ENCODE measurements at regions not wholly inside any gene's neighbourhood (a gene's known extent, or its start where the extent isn't known, plus 50 kb on each side); places are given as distances from the start of the nearest gene placed in this dataset.
"Not testable (repeated sequence)": the region's sequence is repeated elsewhere in the genome, so short reads cannot be mapped to it uniquely, and the experiment has no call there.

DNA sequence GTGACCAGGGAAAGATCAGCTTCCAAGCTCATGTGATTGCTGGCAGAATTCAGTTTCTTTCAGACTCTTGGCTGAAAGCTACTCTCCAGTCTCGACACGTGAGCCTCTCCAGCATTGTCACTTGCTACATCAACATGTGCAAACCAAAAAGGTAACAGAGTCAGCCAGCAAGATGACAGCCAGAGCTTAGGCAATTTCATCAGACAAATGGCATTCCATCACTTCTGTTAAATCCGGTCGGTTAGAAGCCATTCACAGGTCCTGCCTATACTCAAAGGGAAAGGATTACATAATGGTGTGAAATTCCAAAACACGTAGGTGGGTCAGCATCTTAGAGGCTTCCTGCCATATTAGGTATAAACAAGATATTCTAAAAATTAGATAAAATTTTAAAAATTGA lies 700.9 kb downstream of the AACS start:
- DNase-seq (ENCODE audit: low spot score) = no peak

GRCh38 chr12:125772403-125772802 lies 707.2 kb downstream of the AACS start:
- DNase-seq (ENCODE audit: low spot score) = no peak

GRCh38 chr12:125773033-125773640 lies 707.9 kb downstream of the AACS start:
- peak; percentile 46 for DNase-seq (ENCODE audit: low spot score)

DNA sequence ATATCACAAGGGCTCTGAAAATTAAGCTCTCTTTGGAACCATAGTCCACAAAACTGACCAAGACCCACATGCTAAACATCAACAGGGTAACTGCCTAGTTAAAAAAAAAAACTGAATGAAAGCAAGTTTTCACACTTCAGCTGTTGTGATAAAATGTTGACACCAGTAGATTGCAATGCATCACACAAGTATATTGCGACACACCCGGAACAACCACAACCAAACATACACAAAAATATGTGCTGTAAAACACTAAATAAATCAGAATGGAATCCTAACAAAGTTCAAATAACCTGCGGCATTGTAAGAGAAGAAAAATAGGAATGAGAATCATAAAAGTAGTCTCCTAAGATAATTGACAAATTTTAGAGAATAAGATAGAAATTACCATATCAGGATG lies 710.3 kb downstream of the AACS start:
- DNase-seq (ENCODE audit: low spot score) = no peak

- no peak for DNase-seq (ENCODE audit: low spot score)
Measured at GRCh38 chr12:125776212-125776611, 711.0 kb downstream of the AACS start.

GRCh38 chr12:125786143-125786542 lies 720.9 kb downstream of the AACS start:
- DNase-seq (ENCODE audit: low spot score) = no peak

- DNase-seq (ENCODE audit: low spot score) = no peak
Measured at GRCh38 chr12:125794401-125794800, 729.2 kb downstream of the AACS start.

DNA sequence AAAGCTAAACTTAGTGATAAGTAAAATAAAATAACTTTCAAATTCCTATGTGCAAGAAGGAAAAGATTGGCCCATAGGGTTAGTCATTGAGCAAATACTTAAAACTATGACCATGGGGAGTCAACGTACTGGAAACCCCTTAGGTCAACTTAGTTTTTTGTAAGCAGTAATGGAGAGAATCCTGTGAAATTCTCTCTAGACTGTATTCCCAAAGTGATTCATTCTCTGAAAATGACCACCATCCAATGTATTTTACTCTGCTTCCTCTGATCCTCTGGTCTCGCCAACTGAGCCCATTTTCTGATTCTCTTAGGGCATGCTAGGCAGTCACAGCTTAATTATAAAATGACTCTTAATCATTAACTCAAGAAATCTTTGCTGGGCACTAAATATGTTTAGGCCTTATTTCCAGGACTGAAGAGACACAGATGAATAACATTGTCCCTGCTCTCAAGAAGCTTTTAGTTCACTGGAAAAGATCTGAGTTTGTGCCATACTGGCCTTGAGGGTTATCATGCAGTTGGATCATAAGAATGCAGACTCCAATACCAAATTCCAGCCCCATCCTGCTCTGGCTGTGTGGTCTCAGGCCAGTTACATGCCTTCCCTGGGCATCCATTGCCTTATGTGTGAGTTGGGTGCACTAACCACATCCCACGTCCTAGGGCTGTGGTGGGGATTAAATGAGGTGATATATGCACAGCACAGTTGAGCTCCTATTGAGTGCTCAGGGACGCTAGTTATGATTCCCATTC lies 732.4 kb downstream of the AACS start:
- DNase-seq (ENCODE audit: low spot score) = no peak

DNA sequence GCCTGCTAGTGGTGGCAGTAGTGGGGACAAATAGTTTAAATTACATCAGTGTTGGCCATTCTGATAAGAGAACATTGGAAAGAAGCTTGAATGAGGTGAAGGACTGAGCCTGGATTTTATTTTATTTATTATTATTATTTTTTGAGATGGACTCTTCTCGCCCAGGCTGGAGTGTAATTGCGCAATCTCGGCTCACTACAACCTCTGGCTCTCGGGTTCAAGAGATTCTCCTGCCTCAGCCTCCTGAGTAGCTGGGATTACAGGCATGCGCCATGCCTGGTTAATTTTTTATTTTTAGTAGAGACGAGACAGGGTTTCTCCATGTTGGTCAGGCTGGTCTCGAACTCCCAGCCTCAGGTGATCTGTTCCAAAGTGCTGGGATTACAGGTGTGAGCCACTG lies 739.4 kb downstream of the AACS start:
- DNase-seq (ENCODE audit: low spot score) = no peak

- DNase-seq (ENCODE audit: low spot score) = no peak
Measured at GRCh38 chr12:125824276-125824675, 759.0 kb downstream of the AACS start.

DNA sequence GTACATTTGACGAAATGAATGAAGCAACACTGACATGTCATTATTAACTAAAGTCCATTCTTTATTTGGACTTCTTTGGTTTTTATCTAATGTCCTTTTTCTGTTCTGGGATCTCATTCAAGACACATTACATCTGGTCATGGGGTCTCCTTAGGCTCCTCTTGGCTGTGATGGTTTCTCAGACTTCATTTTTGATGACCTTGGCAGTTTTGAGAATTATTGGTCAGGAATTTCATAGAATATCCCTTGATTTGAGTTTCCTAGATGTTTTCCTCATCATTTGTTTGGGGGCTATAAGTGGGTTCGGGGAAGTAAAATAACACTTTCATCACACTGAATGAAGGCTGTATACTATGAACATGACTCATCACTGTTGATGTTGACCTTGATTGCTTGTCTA lies 770.6 kb downstream of the AACS start:
- no peak for DNase-seq (ENCODE audit: low spot score)

DNA sequence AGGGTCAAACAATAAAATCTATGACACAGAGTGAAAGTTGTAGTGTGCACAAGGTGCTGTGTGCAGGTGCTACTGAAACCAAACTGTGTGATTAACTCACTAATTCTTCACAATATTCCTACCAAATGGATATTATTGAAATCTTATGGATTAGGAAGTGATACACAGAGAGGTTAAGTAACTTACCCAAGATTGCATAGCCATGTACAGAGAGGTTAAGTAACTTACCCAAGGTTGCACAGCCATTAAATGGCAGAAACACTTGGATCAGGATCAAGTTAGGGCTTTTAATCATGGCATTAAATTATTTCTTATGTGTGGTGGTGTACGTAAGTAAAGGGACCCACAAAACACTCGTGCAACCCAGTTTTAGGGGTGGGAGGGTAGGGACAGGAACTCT lies 771.4 kb downstream of the AACS start:
- DNase-seq (ENCODE audit: low spot score) = no peak

DNA sequence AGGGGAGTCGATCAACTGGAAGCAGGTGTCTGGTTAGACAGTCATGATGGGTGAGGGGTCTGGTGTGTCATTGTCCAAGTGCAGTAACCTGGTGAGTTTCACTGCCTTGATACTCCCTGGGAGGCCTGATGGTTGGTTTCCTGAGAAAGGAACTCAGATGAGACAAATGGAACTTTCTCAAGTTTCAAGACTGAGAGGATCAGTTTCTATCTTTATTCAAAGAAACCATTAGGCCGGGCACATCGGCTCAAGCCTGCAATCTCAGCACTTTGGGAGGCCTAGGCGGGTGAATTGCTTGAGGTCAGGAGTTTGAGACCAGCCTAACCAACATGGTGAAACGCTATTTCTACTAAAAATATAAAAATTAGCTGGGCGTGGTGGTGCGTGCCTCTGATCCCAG lies 776.1 kb downstream of the AACS start:
- no peak for DNase-seq (ENCODE audit: low spot score)

DNA sequence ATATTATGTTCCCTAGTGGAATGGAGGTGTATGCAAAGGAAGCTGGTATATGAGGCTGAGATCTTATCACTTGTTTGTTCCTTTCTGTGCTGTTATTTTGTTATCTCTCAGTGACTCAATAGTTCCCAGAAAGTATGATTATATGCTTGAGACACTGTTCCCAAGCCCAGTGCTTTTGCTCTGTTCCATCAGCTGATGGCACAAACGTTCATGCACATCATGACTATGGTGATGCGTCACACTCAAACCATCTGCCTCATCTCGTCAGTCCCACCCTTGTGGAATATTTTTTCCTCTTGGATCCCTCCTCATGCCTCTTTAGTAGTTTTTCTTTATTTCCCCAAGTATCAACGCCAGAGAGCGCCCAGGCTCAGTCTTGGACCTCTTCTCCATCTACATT lies 786.9 kb downstream of the AACS start:
- no peak for DNase-seq (ENCODE audit: low spot score)

GRCh38 chr12:125852679-125853078 lies 787.4 kb downstream of the AACS start:
- DNase-seq (ENCODE audit: low spot score) = no peak

GRCh38 chr12:125853670-125854069 lies 788.4 kb downstream of the AACS start:
- no peak for DNase-seq (ENCODE audit: low spot score)

DNA sequence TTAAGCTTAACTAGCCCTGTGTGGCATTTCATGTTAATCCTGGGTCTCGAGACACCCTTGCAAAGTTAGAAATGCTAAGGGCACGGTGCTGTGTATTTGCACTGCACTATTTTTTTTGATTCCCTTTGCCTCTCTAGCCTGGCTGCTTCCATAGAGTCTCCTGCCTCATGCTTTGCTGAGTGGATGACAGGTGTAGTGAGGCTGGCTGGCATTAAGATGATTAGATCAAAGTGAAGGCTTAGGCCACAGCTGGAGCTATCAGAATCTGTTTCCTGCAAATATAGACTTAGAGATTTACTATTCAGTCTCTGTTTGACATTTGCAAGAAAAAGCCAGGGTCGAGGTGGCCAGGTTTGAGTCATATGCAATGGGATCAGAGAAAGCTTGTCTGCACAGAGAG lies 791.1 kb downstream of the AACS start:
- no peak for DNase-seq (ENCODE audit: low spot score)

- DNase-seq (ENCODE audit: low spot score) = no peak
Measured at GRCh38 chr12:125856896-125857295, 791.7 kb downstream of the AACS start.

- no peak for DNase-seq (ENCODE audit: low spot score)
Measured at GRCh38 chr12:125860672-125861288, 795.5 kb downstream of the AACS start.

DNA sequence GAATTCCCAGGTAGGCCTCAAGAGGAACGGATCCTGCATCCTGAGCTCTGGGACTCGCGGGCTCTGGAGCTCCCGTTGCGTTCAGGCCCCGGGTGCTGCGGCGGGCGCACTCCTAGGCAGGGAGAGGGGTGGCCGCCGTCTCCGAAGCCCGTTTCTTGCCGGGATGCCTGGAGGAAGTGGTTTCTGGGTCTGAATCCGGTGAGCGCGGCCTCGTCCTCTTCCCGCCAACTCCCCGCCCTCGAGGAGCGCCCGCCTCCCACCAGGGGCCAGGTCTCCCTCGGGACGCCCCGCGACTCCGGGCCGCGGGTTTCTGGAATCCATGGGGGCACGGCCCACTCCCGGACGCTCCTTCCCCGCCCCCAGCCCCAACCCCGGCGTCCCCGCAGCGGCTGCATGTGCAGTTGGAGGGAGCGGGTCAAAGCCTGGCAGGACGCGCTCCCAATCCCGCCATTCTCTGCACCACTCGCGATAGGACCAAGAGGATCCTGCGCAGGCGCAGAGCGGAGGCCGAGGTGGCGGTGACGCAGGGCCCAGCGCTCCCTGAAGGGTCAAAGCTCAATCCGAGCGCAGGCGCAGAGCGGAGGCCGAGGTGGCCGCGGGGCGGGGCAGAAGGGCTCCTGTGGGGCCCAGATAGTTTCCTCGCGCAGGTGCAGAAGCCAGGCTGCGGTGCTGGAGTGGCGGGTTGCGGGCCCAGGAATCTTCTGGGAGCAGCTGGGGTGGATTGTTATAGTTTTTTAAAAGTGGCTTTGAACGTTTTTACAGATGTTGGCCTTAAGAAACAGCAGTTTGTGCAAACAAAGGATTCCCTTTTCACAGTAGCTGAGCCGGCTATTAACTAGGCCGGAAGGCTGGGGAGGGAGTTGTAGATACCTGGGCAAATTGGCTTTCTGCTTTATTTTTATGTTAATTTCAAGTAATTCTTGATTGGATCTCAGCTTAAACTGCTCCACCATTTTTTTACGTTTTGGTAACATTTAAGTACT lies 796.4 kb downstream of the AACS start:
- DNase-seq (ENCODE audit: low spot score) = no peak

GRCh38 chr12:125865236-125865635 lies 800.0 kb downstream of the AACS start:
- not testable (repeated sequence) for DNase-seq (ENCODE audit: low spot score)

Measured in HT-29 (cell line).